Spleen (tissue), 7 donors: ENCODE measurements at regions not wholly inside any gene's neighbourhood (a gene's known extent, or its start where the extent isn't known, plus 50 kb on each side); places are given as distances from the start of the nearest gene placed in this dataset.

ENCODE experiments used
- CTCF ChIP-seq, 11 experiments: fragments of 200-600 bp in 7 of 11; fragments of 450-650 bp in 4 of 11; sonication (generic) in 4 of 11; IDR thresholded peaks in 8 of 11; conservative IDR thresholded peaks in 3 of 11; 1 replicate in 7 of 11; 2 replicates in 4 of 11; pipeline versions ENCODE4 v1.4.0 to v1.8.0; 2016 to 2021; ENCODE audit warnings: antibody characterized with exemption in 11 of 11, inconsistent platforms in 4 of 11, mild to moderate bottlenecking in 1 of 11
- POLR2A ChIP-seq, 3 donors: fragments of 450-650 bp; IDR thresholded peaks; one replicate each; pipeline ENCODE4 v1.5.1; 2017; ENCODE audit warnings: antibody characterized with exemption in 3 of 3, mild to moderate bottlenecking in 1 of 3
- POLR2AphosphoS5 ChIP-seq, 3 donors: sonication (generic); formaldehyde crosslinking; IDR thresholded peaks; one replicate each; pipeline ENCODE4 v1.5.1; 2017; ENCODE audit warnings: antibody characterized with exemption in 3 of 3
- donor health status: DM: no; HTN: no; CAD: no; lungs with moderate emphysema.
- donor health status: DM: no; HTN: no; CAD: no.
- donor health status: DM: no; HTN: no; CAD: no.

- TF ChIP-seq CTCF (IDR thresholded peaks at IDR 0.05 in 8 of 11, conservative IDR thresholded peaks at IDR 0.05 in 3 of 11), result no peak
- TF ChIP-seq POLR2AphosphoS5 (IDR thresholded peaks at IDR 0.05), result no peak
- TF ChIP-seq POLR2A (IDR thresholded peaks at IDR 0.05), result no peak
Measured at GRCh38 chr12:124147027-124147426, 147.9 kb upstream of the RFLNA start.
